ENCODE measurements at regions not wholly inside any gene's neighbourhood (a gene's known extent, or its start where the extent isn't known, plus 50 kb on each side); places are given as distances from the start of the nearest gene placed in this dataset.

DNA sequence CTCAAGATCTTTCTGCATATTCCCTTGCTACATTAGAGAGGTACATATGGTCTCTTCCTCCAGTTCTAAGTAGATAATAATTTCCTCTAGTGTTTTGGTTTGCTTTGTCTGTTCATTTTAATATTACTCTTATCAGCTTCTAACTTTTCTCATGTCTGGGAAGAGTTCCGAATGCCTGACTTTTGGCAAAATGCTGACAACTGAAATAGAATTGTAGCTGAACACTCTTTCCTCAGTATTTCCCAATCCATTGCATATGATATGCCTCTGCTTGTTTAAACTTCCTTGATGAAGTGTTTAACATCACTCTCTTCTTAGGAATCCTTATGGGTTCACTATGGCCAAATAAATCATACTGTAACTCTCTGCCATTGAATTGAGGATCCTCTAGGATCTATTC, 1510.1 kb downstream of the MRPL39 start:
- CTCF ChIA-PET = interaction anchor here (0.7 to 0.8 kb wide), 2 partner anchors 9 to 26 kb away, joined by 3 read pairs; no protein-coding TSS in a partner anchor
- no peak for DNase-seq
- H3K27ac ChIP-seq (ENCODE audit: insufficient read depth in 1 of 2, low read depth in 1 of 2, low read length in 2 of 2, poor library complexity in 1 of 2, severe bottlenecking in 2 of 2) = no peak overlapping the region
- no peak overlapping the region for H3K4me3 ChIP-seq (ENCODE audit: control insufficient read depth in 1 of 7, extremely low read depth in 1 of 7, insufficient read depth in 4 of 7, low read depth in 2 of 7, low read length in 6 of 7)
- no peaks in the 10 kb centered on the region for H3K27me3 ChIP-seq (replicated peaks in 2 of 5; ENCODE audit: control insufficient read depth in 4 of 5, insufficient read depth in 5 of 5, low read length in 4 of 5)
- no peaks in the 10 kb centered on the region for H3K4me1 ChIP-seq (ENCODE audit: control extremely low read depth in 1 of 4, control insufficient read depth in 4 of 4, insufficient read depth in 4 of 4, low read length in 3 of 4)
- POLR2A ChIA-PET = no interaction called here
- H3K36me3 ChIP-seq (ENCODE audit: control insufficient read depth in 4 of 4, insufficient read depth in 4 of 4, low read length in 3 of 4) = no peaks in the 10 kb centered on the region
- 0% methylated on average over 1 of the region's 1 CpG for WGBS (ENCODE audit: insufficient coverage)
- no peaks in the 10 kb centered on the region for H3K9me3 ChIP-seq (ENCODE audit: control extremely low read depth in 1 of 5, control insufficient read depth in 4 of 5, insufficient read depth in 2 of 5, low read depth in 1 of 5, low read length in 4 of 5)

DNA sequence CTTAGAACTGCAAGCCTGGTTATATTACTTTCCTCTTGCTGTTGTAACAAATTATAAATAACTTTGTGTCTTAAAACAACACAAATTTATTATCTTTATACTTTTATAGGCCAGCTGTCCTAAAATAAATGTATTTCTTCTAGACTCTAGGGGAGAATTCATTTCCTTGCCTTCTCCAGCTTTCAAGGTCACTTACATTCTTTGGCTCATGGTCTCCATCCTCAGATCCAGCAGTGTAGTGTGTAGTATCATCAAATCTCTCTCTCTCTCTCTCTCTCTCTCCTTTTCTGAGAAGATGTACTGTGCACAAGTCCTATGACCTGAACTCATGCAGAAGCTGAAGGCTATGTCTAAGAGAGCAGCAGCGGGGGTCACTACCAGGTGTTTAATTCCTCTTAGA, 1510.6 kb downstream of the MRPL39 start:
- CTCF ChIA-PET = interaction anchor here (0.7 to 0.8 kb wide), 2 partner anchors 9 to 25 kb away, joined by 3 read pairs; no protein-coding TSS in a partner anchor
- Histone ChIP-seq H3K27me3 (replicated peaks in 2 of 5; ENCODE audit: control insufficient read depth in 4 of 5, insufficient read depth in 5 of 5, low read length in 4 of 5) (no peaks in the 10 kb centered on the region), H3K4me1 (ENCODE audit: control extremely low read depth in 1 of 4, control insufficient read depth in 4 of 4, insufficient read depth in 4 of 4, low read length in 3 of 4) (no peaks in the 10 kb centered on the region), H3K27ac (ENCODE audit: insufficient read depth in 1 of 2, low read depth in 1 of 2, low read length in 2 of 2, poor library complexity in 1 of 2, severe bottlenecking in 2 of 2) (no peak overlapping the region), H3K36me3 (ENCODE audit: control insufficient read depth in 4 of 4, insufficient read depth in 4 of 4, low read length in 3 of 4) (no peaks in the 10 kb centered on the region), H3K9me3 (ENCODE audit: control extremely low read depth in 1 of 5, control insufficient read depth in 4 of 5, insufficient read depth in 2 of 5, low read depth in 1 of 5, low read length in 4 of 5) (no peaks in the 10 kb centered on the region), H3K4me3 (ENCODE audit: control insufficient read depth in 1 of 7, extremely low read depth in 1 of 7, insufficient read depth in 4 of 7, low read depth in 2 of 7, low read length in 6 of 7) (no peak overlapping the region)
- WGBS (ENCODE audit: insufficient coverage) = no CpG with 5 or more reads among the region's 1 CpG
- POLR2A ChIA-PET = no interaction called here
- DNase-seq = no peak

DNA sequence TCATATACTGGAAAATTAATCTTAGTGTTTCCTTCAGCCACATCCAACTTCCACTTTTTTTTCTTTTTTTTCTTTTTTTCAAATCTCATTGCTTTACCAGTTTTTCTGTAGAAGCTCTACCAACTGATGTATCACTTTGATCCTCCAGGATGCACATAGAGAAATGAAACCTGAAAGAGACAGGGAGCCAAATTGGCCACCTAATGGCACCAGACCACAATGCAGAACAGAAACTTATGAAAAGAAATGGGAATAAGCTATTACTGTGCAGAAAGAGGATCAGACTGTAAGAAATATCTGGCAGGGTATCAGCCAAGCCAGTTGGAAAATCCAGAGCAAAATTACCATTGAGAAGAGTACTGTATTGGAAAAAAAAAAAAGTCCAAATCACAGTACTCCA, 1514.2 kb downstream of the MRPL39 start:
- no peak for DNase-seq
- ChIA-PET POLR2A (no interaction called here), CTCF (no interaction called here)
- Histone ChIP-seq H3K9me3 (ENCODE audit: control extremely low read depth in 1 of 5, control insufficient read depth in 4 of 5, insufficient read depth in 2 of 5, low read depth in 1 of 5, low read length in 4 of 5) (no peaks in the 10 kb centered on the region), H3K4me3 (ENCODE audit: control insufficient read depth in 1 of 7, extremely low read depth in 1 of 7, insufficient read depth in 4 of 7, low read depth in 2 of 7, low read length in 6 of 7) (no peak overlapping the region), H3K36me3 (ENCODE audit: control insufficient read depth in 4 of 4, insufficient read depth in 4 of 4, low read length in 3 of 4) (no peaks in the 10 kb centered on the region), H3K27me3 (replicated peaks in 2 of 5; ENCODE audit: control insufficient read depth in 4 of 5, insufficient read depth in 5 of 5, low read length in 4 of 5) (no peaks in the 10 kb centered on the region), H3K4me1 (ENCODE audit: control extremely low read depth in 1 of 4, control insufficient read depth in 4 of 4, insufficient read depth in 4 of 4, low read length in 3 of 4) (no peaks in the 10 kb centered on the region), H3K27ac (ENCODE audit: insufficient read depth in 1 of 2, low read depth in 1 of 2, low read length in 2 of 2, poor library complexity in 1 of 2, severe bottlenecking in 2 of 2) (no peak overlapping the region)

DNA sequence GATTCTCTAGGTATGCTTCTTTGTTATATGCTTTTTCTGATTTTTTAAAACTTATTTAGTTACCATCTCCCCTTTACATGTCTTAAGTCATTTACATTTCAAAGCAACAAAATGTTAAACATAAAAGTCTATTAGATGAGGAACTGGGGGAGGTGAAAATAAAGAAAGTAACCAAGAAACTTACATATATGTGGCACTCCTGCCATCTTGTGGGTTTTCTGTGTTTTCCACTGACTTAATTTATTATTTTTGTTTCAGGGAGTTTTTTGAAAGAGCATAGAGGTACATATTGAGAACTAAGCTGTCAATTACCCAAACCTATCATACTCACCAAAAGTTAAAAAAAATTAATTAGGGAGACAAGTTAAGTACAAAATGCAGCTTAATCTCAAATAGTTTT, 1531.1 kb downstream of the MRPL39 start:
- peak; percentile 32 to 66 (median 60) for DNase-seq
- H3K9me3 ChIP-seq (ENCODE audit: control extremely low read depth in 1 of 5, control insufficient read depth in 4 of 5, insufficient read depth in 2 of 5, low read depth in 1 of 5, low read length in 4 of 5) = peaks cover 0 to 18% (median 6%) of the 10 kb centered on the region in 5 experiments
- POLR2A ChIA-PET = no interaction called here
- CTCF ChIA-PET = interaction anchor here (1.3 kb wide), 1 partner anchor 18 kb away, joined by 4 read pairs; no protein-coding TSS in a partner anchor
- H3K27me3 ChIP-seq (replicated peaks in 2 of 5; ENCODE audit: control insufficient read depth in 4 of 5, insufficient read depth in 5 of 5, low read length in 4 of 5) = no peaks in the 10 kb centered on the region
- no peaks in the 10 kb centered on the region for H3K36me3 ChIP-seq (ENCODE audit: control insufficient read depth in 4 of 4, insufficient read depth in 4 of 4, low read length in 3 of 4)
- H3K27ac ChIP-seq (ENCODE audit: insufficient read depth in 1 of 2, low read depth in 1 of 2, low read length in 2 of 2, poor library complexity in 1 of 2, severe bottlenecking in 2 of 2) = no peak overlapping the region
- no peak overlapping the region for H3K4me3 ChIP-seq (ENCODE audit: control insufficient read depth in 1 of 7, extremely low read depth in 1 of 7, insufficient read depth in 4 of 7, low read depth in 2 of 7, low read length in 6 of 7)
- no peaks in the 10 kb centered on the region for H3K4me1 ChIP-seq (ENCODE audit: control extremely low read depth in 1 of 4, control insufficient read depth in 4 of 4, insufficient read depth in 4 of 4, low read length in 3 of 4)

DNA sequence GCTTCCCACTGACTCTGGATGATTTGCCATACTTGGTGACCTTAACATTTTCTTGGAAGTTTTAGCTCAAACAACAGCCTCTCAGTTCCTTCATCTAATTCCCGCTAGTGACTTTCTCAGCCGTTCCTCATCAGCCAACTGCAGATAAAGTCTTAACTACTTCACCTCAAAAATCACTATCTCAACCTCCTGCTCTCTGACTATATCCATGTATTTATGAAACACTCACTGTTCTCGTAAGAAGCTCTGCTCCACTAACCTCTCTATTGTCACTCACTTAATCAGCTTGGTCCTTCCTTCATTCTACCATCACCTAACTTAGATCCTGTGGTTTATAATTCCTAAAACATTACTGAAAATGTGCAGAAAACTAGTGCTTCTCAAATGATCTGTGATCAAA, 1551.6 kb downstream of the MRPL39 start:
- Histone ChIP-seq H3K27ac (ENCODE audit: insufficient read depth in 1 of 2, low read depth in 1 of 2, low read length in 2 of 2, poor library complexity in 1 of 2, severe bottlenecking in 2 of 2) (no peak overlapping the region), H3K27me3 (replicated peaks in 2 of 5; ENCODE audit: control insufficient read depth in 4 of 5, insufficient read depth in 5 of 5, low read length in 4 of 5) (no peaks in the 10 kb centered on the region)
- CTCF ChIA-PET = interaction anchor here (1.0 kb wide), 1 partner anchor 18 kb away, joined by 3 read pairs; no protein-coding TSS in a partner anchor

DNA sequence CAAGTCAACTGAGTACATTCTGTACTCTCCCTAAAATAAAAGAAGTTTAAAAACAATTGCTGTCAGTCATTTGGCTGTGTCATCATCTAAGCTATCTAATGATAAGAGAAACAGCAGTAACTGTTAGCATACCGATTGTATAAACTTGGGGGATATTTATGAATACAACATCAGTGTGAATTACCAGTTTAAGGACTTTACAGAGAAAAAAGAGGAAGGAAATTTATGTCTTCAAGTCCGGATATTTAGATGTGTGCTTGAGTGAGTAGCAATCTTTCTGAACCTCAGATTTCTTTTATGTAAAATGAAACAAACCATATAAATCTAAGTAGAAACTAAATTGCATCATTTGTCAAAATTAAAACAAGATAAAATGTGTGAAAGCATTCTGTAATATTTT, 1557.0 kb downstream of the MRPL39 start:
- Histone ChIP-seq H3K9me3 (ENCODE audit: control extremely low read depth in 1 of 5, control insufficient read depth in 4 of 5, insufficient read depth in 2 of 5, low read depth in 1 of 5, low read length in 4 of 5) (no peaks in the 10 kb centered on the region), H3K4me3 (ENCODE audit: control insufficient read depth in 1 of 7, extremely low read depth in 1 of 7, insufficient read depth in 4 of 7, low read depth in 2 of 7, low read length in 6 of 7) (no peak overlapping the region), H3K4me1 (ENCODE audit: control extremely low read depth in 1 of 4, control insufficient read depth in 4 of 4, insufficient read depth in 4 of 4, low read length in 3 of 4) (peaks cover 0 to 28% (median 9%) of the 10 kb centered on the region in 4 experiments), H3K27me3 (replicated peaks in 2 of 5; ENCODE audit: control insufficient read depth in 4 of 5, insufficient read depth in 5 of 5, low read length in 4 of 5) (no peaks in the 10 kb centered on the region), H3K27ac (ENCODE audit: insufficient read depth in 1 of 2, low read depth in 1 of 2, low read length in 2 of 2, poor library complexity in 1 of 2, severe bottlenecking in 2 of 2) (no peak overlapping the region), H3K36me3 (ENCODE audit: control insufficient read depth in 4 of 4, insufficient read depth in 4 of 4, low read length in 3 of 4) (no peaks in the 10 kb centered on the region)
- ChIA-PET CTCF (no interaction called here), POLR2A (no interaction called here)
- DNase-seq = peak; percentile 4 to 64 (median 59)
- 0% methylated on average over 1 of the region's 2 CpGs for WGBS (ENCODE audit: insufficient coverage)

More for the DNA sequence above, 1551.6 kb downstream of the MRPL39 start:
- Histone ChIP-seq H3K9me3 (ENCODE audit: control extremely low read depth in 1 of 5, control insufficient read depth in 4 of 5, insufficient read depth in 2 of 5, low read depth in 1 of 5, low read length in 4 of 5) (no peaks in the 10 kb centered on the region), H3K36me3 (ENCODE audit: control insufficient read depth in 4 of 4, insufficient read depth in 4 of 4, low read length in 3 of 4) (no peaks in the 10 kb centered on the region), H3K4me1 (ENCODE audit: control extremely low read depth in 1 of 4, control insufficient read depth in 4 of 4, insufficient read depth in 4 of 4, low read length in 3 of 4) (peaks cover 0 to 2% (median 0%) of the 10 kb centered on the region in 4 experiments), H3K4me3 (ENCODE audit: control insufficient read depth in 1 of 7, extremely low read depth in 1 of 7, insufficient read depth in 4 of 7, low read depth in 2 of 7, low read length in 6 of 7) (no peak overlapping the region)
- no peak for DNase-seq
- WGBS (ENCODE audit: insufficient coverage) = 92% methylated on average over 3 of the region's 3 CpGs
- POLR2A ChIA-PET = no interaction called here

DNA sequence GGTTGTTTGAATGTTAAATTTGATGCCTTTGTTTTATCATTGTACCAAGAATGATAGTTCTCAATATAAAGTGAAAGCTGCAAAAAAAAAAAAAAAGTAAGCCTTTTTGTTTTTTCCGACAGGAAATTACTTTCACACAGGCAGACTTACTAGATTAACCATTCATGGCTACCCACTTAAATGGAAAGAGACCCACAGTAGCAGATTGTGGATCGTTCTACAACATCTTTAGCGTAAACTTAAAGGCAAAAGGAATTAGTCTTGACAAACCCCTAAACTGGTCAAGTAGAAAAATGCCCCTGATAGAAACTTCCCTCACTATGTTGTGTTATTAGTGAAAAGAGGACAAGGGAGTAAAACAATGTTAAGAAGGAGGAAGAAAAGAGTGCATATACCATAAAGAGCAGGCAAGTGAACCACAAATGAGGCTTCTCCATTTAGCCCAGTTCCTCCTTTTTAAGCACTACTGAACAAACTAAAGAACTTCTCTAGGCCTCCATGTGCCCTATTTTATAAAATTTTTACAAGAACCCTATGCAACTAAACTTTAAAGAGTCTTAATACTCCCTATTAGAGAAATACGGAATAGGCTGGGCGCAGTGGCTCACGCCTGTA, 1560.3 kb downstream of the MRPL39 start:
- H3K36me3 ChIP-seq (ENCODE audit: control insufficient read depth in 4 of 4, insufficient read depth in 4 of 4, low read length in 3 of 4) = no peaks in the 10 kb centered on the region
- peaks cover 0 to 28% (median 9%) of the 10 kb centered on the region in 4 experiments for H3K4me1 ChIP-seq (ENCODE audit: control extremely low read depth in 1 of 4, control insufficient read depth in 4 of 4, insufficient read depth in 4 of 4, low read length in 3 of 4)
- ChIA-PET CTCF (interaction anchor here (1.0 to 2.0 kb wide), 2 partner anchors 10 to 30 kb away, joined by 3 to 8 read pairs; no protein-coding TSS in a partner anchor), POLR2A (no interaction called here)
- H3K4me3 ChIP-seq (ENCODE audit: control insufficient read depth in 1 of 7, extremely low read depth in 1 of 7, insufficient read depth in 4 of 7, low read depth in 2 of 7, low read length in 6 of 7) = peak overlapping the region in 4 of 7 experiments; percentile 5 to 55 (median 28)
- no peaks in the 10 kb centered on the region for H3K9me3 ChIP-seq (ENCODE audit: control extremely low read depth in 1 of 5, control insufficient read depth in 4 of 5, insufficient read depth in 2 of 5, low read depth in 1 of 5, low read length in 4 of 5)
- DNase-seq = peak; percentile 7 to 62 (median 56)
- 100% methylated on average over 3 of the region's 6 CpGs for WGBS (ENCODE audit: insufficient coverage)
- no peaks in the 10 kb centered on the region for H3K27me3 ChIP-seq (replicated peaks in 2 of 5; ENCODE audit: control insufficient read depth in 4 of 5, insufficient read depth in 5 of 5, low read length in 4 of 5)
- peak overlapping the region in 1 of 2 experiments; percentile 27 for H3K27ac ChIP-seq (ENCODE audit: insufficient read depth in 1 of 2, low read depth in 1 of 2, low read length in 2 of 2, poor library complexity in 1 of 2, severe bottlenecking in 2 of 2)
